ENCODE measurements at regions not wholly inside any gene's neighbourhood (a gene's known extent, or its start where the extent isn't known, plus 50 kb on each side); places are given as distances from the start of the nearest gene placed in this dataset.

DNA sequence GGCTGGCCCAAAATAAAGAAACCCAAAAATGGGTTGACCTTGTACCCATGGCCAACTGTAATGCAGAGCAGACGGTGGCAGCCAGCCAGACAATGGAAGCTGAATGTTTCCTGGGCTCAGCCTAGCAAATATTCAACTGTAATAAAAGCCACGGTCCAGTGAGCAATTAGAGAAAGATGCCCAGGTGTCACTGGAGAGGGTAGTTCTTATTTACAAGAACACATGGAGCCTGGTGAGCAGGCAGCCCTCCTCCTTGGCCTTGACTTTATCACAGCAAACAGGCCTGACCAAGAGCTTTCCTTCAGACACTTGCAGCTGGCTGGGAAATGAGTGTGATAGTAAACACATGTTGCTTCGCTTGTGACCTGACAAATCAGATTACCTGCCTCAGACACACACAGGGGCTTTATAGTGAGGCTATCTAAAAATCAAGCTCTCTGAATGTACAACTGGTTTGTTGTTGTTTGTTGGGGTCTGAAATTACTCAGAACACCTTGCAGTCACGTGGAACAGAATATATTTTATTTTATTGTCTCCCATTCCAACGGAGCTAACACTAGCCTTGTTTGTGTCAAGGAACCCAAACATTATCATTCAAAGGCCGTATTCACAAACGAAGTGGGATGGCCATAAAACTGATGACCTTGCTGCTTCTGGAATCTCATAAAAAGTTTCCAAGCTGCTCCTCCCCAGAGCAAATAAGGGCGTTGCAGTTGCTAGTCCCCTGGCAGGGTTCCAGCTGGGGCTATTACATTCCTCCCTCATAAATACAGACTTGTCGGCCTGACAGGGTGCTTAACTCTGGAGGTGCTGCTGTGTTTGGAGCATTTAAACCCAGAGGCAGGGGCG lies 161.1 kb downstream of the BBOX1 start (continued):
- peak; percentile 93 for TF ChIP-seq TEAD4 (IDR thresholded peaks at IDR 0.05; ENCODE audit: low read length)
- TF ChIP-seq TEAD4 (CRISPR knock-in tag; IDR thresholded peaks at IDR 0.05; ENCODE audit: borderline replicate concordance), result no peak
- TF ChIP-seq MIER1 (IDR thresholded peaks at IDR 0.05; ENCODE audit: low read depth), result 0 out of 2 replicates have a peak, but pooled peaks have one; percentile 18
- TF ChIP-seq, protein P1, sequence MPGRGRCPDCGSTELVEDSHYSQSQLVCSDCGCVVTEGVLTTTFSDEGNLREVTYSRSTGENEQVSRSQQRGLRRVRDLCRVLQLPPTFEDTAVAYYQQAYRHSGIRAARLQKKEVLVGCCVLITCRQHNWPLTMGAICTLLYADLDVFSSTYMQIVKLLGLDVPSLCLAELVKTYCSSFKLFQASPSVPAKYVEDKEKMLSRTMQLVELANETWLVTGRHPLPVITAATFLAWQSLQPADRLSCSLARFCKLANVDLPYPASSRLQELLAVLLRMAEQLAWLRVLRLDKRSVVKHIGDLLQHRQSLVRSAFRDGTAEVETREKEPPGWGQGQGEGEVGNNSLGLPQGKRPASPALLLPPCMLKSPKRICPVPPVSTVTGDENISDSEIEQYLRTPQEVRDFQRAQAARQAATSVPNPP (IDR thresholded peaks at IDR 0.05; ENCODE audit: borderline replicate concordance, insufficient read depth, insufficient read length), result no peak
- TF ChIP-seq IFI16 (CRISPR knock-in tag; IDR thresholded peaks at IDR 0.05), result no peak
- TF ChIP-seq SMARCB1 (IDR thresholded peaks at IDR 0.05; ENCODE audit: insufficient read length, low read depth), result no peak
- TF ChIP-seq OTX1 (CRISPR knock-in tag; IDR thresholded peaks at IDR 0.05), result no peak
- no peak for TF ChIP-seq POLR3G (IDR thresholded peaks at IDR 0.05; ENCODE audit: extremely low read depth, insufficient read length, insufficient replicate concordance)
- TF ChIP-seq HDAC1 (IDR thresholded peaks at IDR 0.05), result 0 out of 4 replicates have a peak, but pooled peaks of 1 of the 2 experiments have one; percentile 42
- TF ChIP-seq, protein P2, sequence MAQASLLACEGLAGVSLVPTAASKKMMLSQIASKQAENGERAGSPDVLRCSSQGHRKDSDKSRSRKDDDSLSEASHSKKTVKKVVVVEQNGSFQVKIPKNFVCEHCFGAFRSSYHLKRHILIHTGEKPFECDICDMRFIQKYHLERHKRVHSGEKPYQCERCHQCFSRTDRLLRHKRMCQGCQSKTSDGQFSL (CRISPR knock-in tag; IDR thresholded peaks at IDR 0.05), result no peak
- TF ChIP-seq, protein P2 (tag; IDR thresholded peaks at IDR 0.05), result no peak
- TF ChIP-seq, protein P3, sequence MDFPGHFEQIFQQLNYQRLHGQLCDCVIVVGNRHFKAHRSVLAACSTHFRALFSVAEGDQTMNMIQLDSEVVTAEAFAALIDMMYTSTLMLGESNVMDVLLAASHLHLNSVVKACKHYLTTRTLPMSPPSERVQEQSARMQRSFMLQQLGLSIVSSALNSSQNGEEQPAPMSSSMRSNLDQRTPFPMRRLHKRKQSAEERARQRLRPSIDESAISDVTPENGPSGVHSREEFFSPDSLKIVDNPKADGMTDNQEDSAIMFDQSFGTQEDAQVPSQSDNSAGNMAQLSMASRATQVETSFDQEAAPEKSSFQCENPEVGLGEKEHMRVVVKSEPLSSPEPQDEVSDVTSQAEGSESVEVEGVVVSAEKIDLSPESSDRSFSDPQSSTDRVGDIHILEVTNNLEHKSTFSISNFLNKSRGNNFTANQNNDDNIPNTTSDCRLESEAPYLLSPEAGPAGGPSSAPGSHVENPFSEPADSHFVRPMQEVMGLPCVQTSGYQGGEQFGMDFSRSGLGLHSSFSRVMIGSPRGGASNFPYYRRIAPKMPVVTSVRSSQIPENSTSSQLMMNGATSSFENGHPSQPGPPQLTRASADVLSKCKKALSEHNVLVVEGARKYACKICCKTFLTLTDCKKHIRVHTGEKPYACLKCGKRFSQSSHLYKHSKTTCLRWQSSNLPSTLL (IDR thresholded peaks at IDR 0.05), result no peak
- TF ChIP-seq, protein P4, sequence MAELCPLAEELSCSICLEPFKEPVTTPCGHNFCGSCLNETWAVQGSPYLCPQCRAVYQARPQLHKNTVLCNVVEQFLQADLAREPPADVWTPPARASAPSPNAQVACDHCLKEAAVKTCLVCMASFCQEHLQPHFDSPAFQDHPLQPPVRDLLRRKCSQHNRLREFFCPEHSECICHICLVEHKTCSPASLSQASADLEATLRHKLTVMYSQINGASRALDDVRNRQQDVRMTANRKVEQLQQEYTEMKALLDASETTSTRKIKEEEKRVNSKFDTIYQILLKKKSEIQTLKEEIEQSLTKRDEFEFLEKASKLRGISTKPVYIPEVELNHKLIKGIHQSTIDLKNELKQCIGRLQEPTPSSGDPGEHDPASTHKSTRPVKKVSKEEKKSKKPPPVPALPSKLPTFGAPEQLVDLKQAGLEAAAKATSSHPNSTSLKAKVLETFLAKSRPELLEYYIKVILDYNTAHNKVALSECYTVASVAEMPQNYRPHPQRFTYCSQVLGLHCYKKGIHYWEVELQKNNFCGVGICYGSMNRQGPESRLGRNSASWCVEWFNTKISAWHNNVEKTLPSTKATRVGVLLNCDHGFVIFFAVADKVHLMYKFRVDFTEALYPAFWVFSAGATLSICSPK (IDR thresholded peaks at IDR 0.05; ENCODE audit: borderline replicate concordance), result no peak
- TF ChIP-seq TRIM28 (IDR thresholded peaks at IDR 0.05), result no peak
- TF ChIP-seq SMC3 (conservative IDR thresholded peaks at IDR 0.05; ENCODE audit: insufficient read depth, low read depth, low read length), result no peak
- peak; percentile 71 for TF ChIP-seq MYNN (IDR thresholded peaks at IDR 0.05)
- no peak for TF ChIP-seq MYNN (CRISPR knock-in tag; IDR thresholded peaks at IDR 0.05)
- TF ChIP-seq ZC3H8 (IDR thresholded peaks at IDR 0.05), result no peak
- TF ChIP-seq, protein P5, sequence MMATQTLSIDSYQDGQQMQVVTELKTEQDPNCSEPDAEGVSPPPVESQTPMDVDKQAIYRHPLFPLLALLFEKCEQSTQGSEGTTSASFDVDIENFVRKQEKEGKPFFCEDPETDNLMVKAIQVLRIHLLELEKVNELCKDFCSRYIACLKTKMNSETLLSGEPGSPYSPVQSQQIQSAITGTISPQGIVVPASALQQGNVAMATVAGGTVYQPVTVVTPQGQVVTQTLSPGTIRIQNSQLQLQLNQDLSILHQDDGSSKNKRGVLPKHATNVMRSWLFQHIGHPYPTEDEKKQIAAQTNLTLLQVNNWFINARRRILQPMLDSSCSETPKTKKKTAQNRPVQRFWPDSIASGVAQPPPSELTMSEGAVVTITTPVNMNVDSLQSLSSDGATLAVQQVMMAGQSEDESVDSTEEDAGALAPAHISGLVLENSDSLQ (IDR thresholded peaks at IDR 0.05), result peak; percentile 65

All from K562 (cell line).